ENCODE measurements at regions not wholly inside any gene's neighbourhood (a gene's known extent, or its start where the extent isn't known, plus 50 kb on each side); places are given as distances from the start of the nearest gene placed in this dataset.

GRCh38 chr16:8496364-8496763 is 93.9 kb downstream of the TMEM114 start:
- TF ChIP-seq EGR1 (IDR thresholded peaks at IDR 0.05) (no peak), NFIC (IDR thresholded peaks at IDR 0.05) (no peak), EP300 (IDR thresholded peaks at IDR 0.05; ENCODE audit: borderline replicate concordance) (no peak), TAF1 (IDR thresholded peaks at IDR 0.05; ENCODE audit: low read depth) (no peak), CREB1 (IDR thresholded peaks at IDR 0.05; ENCODE audit: low read depth) (no peak), YY1 (IDR thresholded peaks at IDR 0.05; ENCODE audit: low read depth) (no peak), RAD21 (IDR thresholded peaks at IDR 0.05; ENCODE audit: low read depth) (no peak), CEBPB (IDR thresholded peaks at IDR 0.05) (no peak), FOXM1 (IDR thresholded peaks at IDR 0.05; ENCODE audit: borderline replicate concordance, low read depth) (no peak), MAX (IDR thresholded peaks at IDR 0.05) (no peak), USF1 (IDR thresholded peaks at IDR 0.05) (no peak)
- TF ChIP-seq, protein P1, sequence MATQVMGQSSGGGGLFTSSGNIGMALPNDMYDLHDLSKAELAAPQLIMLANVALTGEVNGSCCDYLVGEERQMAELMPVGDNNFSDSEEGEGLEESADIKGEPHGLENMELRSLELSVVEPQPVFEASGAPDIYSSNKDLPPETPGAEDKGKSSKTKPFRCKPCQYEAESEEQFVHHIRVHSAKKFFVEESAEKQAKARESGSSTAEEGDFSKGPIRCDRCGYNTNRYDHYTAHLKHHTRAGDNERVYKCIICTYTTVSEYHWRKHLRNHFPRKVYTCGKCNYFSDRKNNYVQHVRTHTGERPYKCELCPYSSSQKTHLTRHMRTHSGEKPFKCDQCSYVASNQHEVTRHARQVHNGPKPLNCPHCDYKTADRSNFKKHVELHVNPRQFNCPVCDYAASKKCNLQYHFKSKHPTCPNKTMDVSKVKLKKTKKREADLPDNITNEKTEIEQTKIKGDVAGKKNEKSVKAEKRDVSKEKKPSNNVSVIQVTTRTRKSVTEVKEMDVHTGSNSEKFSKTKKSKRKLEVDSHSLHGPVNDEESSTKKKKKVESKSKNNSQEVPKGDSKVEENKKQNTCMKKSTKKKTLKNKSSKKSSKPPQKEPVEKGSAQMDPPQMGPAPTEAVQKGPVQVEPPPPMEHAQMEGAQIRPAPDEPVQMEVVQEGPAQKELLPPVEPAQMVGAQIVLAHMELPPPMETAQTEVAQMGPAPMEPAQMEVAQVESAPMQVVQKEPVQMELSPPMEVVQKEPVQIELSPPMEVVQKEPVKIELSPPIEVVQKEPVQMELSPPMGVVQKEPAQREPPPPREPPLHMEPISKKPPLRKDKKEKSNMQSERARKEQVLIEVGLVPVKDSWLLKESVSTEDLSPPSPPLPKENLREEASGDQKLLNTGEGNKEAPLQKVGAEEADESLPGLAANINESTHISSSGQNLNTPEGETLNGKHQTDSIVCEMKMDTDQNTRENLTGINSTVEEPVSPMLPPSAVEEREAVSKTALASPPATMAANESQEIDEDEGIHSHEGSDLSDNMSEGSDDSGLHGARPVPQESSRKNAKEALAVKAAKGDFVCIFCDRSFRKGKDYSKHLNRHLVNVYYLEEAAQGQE (IDR thresholded peaks at IDR 0.05; ENCODE audit: low read depth), result no peak

Data from Ishikawa (cell line).